ENCODE measurements at regions not wholly inside any gene's neighbourhood (a gene's known extent, or its start where the extent isn't known, plus 50 kb on each side); places are given as distances from the start of the nearest gene placed in this dataset.

DNA sequence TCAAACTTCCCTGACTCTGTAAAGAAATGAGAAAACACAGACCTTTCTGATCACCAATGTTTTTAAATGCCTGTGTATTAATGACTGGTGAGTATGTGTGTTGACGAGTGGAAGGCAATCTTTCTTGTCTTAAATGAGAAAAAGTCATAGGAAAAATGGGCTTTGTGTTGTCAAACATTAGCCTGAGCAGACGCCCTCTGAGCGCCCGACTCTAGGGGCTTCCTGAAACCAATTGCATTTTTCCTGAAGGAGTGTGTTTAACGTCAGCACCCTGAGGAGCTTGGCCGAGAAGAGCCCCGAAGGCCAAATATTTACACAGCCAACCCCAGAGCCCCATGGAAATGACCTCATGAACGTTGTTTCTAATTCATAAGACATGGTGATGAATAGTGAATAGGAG, 154.3 kb downstream of the PHF2 start:
- no peak for DNase-seq (ENCODE audit: low spot score)

DNA sequence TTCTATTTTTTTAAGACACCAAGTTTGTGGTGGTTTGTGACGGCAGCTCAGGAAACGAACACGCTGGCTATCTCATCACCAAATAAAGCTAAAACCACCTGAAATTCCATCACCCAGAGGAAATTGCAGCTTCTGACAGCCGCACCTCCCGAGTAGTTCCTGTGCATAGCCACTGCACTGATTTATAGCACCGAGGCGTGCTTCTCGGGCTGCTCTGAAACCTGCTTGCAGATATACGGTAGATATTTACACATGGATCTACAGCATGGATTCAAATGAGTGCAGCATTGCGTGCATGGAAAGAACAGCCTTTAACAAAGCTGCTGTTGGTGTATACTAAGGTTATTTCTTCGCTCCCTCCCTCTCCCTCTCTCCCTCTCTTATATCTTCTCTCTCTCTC, 153.8 kb downstream of the PHF2 start:
- FAIRE-seq (no peak), DNase-seq (ENCODE audit: low spot score) (no peak)

More for the DNA sequence above, 154.3 kb downstream of the PHF2 start:
- FAIRE-seq: no peak

All from RCC 7860 (cell line).